GM03348 (cell line): ENCODE measurements at regions not wholly inside any gene's neighbourhood (a gene's known extent, or its start where the extent isn't known, plus 50 kb on each side); places are given as distances from the start of the nearest gene placed in this dataset.
"Not testable (repeated sequence)": the region's sequence is repeated elsewhere in the genome, so short reads cannot be mapped to it uniquely, and the experiment has no call there.

Source experiments
- DNase-seq: peaks from one replicate; pipeline ENCODE4 v3.0.0; 2012; ENCODE audit warnings: low spot score

DNA sequence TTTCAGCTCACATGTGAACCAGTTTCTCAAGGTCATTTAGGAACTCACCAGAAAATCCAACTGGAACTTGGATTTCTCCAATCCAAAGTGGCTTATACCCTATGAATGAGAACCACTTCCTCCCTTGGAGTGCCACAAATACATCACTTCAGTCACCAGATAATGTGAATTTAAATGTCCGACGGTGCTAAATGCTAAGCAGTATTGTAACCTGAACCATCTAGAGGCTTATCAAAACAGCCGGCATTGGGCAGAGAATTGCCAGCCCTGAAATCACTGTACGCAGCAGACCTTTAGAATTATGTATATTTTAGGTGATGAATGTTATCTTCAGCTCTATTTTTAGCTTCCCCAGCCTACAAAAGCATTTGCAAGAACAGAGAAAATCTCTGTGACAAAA lies 76.8 kb upstream of the COX20 start:
- DNase-seq, result no peak

GRCh38 chr1:244759158-244759557 lies 76.3 kb upstream of the COX20 start:
- no peak for DNase-seq

GRCh38 chr1:244760471-244760870 lies 75.0 kb upstream of the COX20 start:
- no peak for DNase-seq

DNA sequence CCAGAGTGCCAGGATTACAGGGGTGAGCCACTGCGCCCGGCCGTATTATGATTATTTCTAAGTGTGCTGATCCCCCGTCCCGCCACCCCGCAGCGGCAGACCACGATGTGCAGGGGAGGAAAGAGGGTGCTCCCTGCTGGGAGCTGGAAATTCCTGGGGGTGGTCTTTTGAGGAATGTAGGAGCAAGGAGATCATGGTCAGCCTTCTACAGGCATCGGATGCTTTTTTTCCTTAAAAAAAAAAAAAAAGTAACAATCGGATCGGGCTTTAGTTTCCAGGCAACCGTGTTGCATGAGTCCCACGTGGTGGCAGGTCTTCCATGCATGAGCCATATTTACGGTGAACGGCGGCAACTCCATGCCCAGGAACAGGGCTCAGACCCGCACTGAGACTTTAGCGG lies 74.2 kb upstream of the COX20 start:
- no peak for DNase-seq

DNA sequence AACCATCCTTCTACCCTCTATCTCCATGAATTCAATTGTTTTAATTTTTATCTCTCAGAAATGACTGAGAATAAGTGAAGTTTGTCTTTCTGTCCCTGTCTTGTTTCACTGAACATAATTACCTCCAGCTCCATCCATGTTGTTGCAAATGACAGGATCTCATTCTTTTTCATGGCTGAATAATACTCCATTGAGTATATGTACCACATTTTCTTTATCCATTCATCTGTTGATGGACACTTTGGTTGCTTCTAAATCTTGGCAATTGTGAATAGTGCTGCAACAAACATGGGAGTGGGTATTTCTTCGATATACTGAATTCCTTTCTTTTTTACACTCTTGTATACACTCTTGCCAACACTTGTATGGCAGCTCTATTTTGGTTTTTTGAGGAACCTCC lies 72.8 kb upstream of the COX20 start:
- DNase-seq, result no peak

- DNase-seq, result no peak
Observed at GRCh38 chr1:244768186-244768585, 67.3 kb upstream of the COX20 start.

DNA sequence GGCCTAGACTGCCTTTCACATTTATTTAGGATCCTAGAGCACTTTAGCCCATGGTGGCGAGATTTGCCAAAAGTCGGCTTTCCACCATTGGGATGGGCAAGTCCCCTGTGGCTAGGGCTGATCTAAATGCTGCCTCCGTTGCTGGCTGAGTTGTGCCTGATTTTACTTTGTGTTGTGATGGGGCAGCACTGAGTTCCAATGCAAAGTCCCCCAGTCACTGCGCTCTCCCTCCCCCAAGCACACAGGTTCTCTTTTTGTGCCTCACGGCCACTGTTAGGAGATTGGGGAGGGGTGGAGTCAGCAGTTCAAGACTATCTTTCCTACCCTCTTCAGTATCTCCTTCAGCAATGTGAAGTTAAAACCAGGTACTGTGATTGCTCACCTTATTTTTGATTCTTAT lies 66.7 kb upstream of the COX20 start:
- no peak for DNase-seq

- DNase-seq, result not testable (repeated sequence)
Observed at GRCh38 chr1:244770556-244770955, 64.9 kb upstream of the COX20 start.

DNA sequence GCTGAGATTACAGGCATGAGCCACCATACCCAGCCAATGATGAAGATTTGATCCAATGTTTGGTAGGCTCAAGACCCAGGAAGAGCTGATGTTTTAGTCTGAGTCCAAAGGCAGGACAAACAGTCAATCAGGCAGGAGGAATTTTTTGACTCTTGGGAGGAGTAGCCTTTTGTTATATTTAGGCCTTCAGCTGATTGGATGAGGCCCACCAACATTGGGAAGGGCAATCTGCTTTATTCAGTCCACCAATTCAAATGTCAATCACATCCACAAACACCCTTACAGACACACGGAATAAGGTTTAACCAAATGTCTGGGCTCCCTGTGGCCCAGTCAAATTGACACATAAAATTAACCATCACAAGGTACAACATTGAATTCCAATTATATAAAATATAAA lies 61.9 kb upstream of the COX20 start:
- DNase-seq, result no peak

DNA sequence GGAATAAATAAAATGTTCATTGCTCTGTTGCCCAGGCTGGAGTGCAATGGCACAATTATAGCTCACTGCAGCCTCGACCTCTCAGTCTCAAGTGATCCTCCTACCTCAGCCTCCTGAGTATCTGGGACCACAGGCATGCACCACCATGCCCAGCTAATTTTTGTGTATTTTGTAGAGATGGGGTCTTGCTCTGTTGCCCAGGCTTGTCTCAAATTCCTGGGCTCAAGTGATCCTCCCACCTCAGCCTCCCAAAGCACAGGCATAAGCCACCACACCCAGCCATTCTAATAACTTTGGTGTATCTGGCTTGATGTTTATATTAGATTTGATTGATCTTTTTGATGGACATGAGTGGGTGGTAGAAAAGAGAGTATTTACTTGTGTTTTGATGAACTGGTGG lies 58.7 kb upstream of the COX20 start:
- not testable (repeated sequence) for DNase-seq

- peak; percentile 84 for DNase-seq
Observed at GRCh38 chr1:244778344-244778743, 57.1 kb upstream of the COX20 start.

- no peak for DNase-seq
Observed at GRCh38 chr1:244779410-244779809, 56.0 kb upstream of the COX20 start.

- DNase-seq, result no peak
Observed at GRCh38 chr1:244780311-244780710, 55.1 kb upstream of the COX20 start.

GRCh38 chr1:244782056-244782455 lies 53.4 kb upstream of the COX20 start:
- DNase-seq, result peak; percentile 29

- DNase-seq, result no peak
Observed at GRCh38 chr1:244783138-244783537, 52.3 kb upstream of the COX20 start.
